Pancreas (tissue), 10 donors: ENCODE measurements at regions not wholly inside any gene's neighbourhood (a gene's known extent, or its start where the extent isn't known, plus 50 kb on each side); places are given as distances from the start of the nearest gene placed in this dataset.

ENCODE experiments used
- ATAC-seq, 4 donors: fragments of 200-7000 bp; cut with Tn5 transposase; one replicate each; pipeline versions ENCODE4 v1.8.0 to v1.9.1; 2020; ENCODE audit warnings: mild to moderate bottlenecking in 4 of 4, moderate library complexity in 4 of 4
- DNase-seq, 6 donors: peaks; one replicate each; pipeline ENCODE4 v3.0.0-alpha.2; 2020
- FAIRE-seq: peaks from 2 replicates; lab custom pipeline; 2012; peaks lifted over from hg19 to GRCh38; lab: Jason Lieb, UNC
- H3K27ac ChIP-seq, 4 donors: fragments of 200-600 bp; sonication (generic); 1 replicate in 3 of 4; 2 replicates in 1 of 4; pipeline versions ENCODE4 v1.5.0 to v1.8.0; 2020
- H3K27me3 ChIP-seq, 4 donors: fragments of 200-600 bp; one replicate each; pipeline ENCODE4 v1.8.0; 2021
- H3K36me3 ChIP-seq, 3 donors: fragments of 200-600 bp; sonication (generic) in 1 of 3; one replicate each; pipeline versions ENCODE4 v1.5.0 to v1.8.0; 2020 to 2021
- H3K4me1 ChIP-seq, 3 donors: fragments of 200-600 bp; one replicate each; pipeline ENCODE4 v1.8.0; 2021
- H3K4me3 ChIP-seq, 4 donors: fragments of 200-600 bp; sonication (generic) in 2 of 4; one replicate each; pipeline versions ENCODE4 v1.5.0 to v1.8.0; 2020 to 2021
- H3K9me3 ChIP-seq, 4 donors: fragments of 200-600 bp; one replicate each; pipeline ENCODE4 v1.8.0; 2021
- CTCF ChIP-seq, 4 donors: fragments of 200-600 bp; sonication (generic) in 3 of 4; IDR thresholded peaks; one replicate each; pipeline versions ENCODE4 v1.5.0 to v1.8.0; 2021; ENCODE audit warnings: antibody characterized with exemption in 4 of 4
- WGBS, 2 donors: extraction: QIAGEN DNeasy Blood & Tissue Kit; methylation state at CpG; one replicate each; pipeline ENCODE4 v1.1.7; 2013; 5-methylcytosine and 5-hydroxymethylcytosine counted together
- intact Hi-C, 3 donors: fragments of 100-400 bp; cut with DNase I; formaldehyde crosslinking; loops; one replicate each; pipeline versions ENCODE4 v1.11.1 to v1.14.2; 2022
- donor health status: healthy with polysubstance abuse.
- donor health status: DM: no; HTN: no; CAD: no; lungs with moderate emphysema.
- donor health status: DM: no; HTN: no; CAD: no.
- donor health status: control.
- donor health status: control.
- donor health status: Bipolar disorder and iron deficiency.
- donor health status: DM: yes; HTN: yes; CAD: no.
- donor health status: DM: no; HTN: no; CAD: no.
- donor health status: DM: no; HTN: no; CAD: no.
- donor health status: DM: yes; HTN: yes; CAD: no.

GRCh38 chr3:127351775-127352350 is 64.0 kb upstream of the PRR20G start:
- FAIRE-seq (no peak), ATAC-seq (no peak), DNase-seq (no peak)
- no peaks in the 10 kb centered on the region for H3K36me3 ChIP-seq
- 72 to 74% methylated on average over 12 of the region's 12 CpGs for WGBS, 2 donors
- TF ChIP-seq CTCF (IDR thresholded peaks at IDR 0.05): no peak
- H3K9me3 ChIP-seq: no peaks in the 10 kb centered on the region
- intact Hi-C loops: no loop called here
- H3K4me1 ChIP-seq: no peaks in the 10 kb centered on the region
- no peak overlapping the region for H3K4me3 ChIP-seq
- H3K27ac ChIP-seq: no peak overlapping the region
- H3K27me3 ChIP-seq: no peaks in the 10 kb centered on the region

- H3K27ac ChIP-seq: no peak overlapping the region
- ATAC-seq: no peak
- H3K4me1 ChIP-seq: no peaks in the 10 kb centered on the region
- no peaks in the 10 kb centered on the region for H3K9me3 ChIP-seq
- no peaks in the 10 kb centered on the region for H3K27me3 ChIP-seq
- no peak for DNase-seq
- H3K36me3 ChIP-seq: no peaks in the 10 kb centered on the region
- TF ChIP-seq CTCF (IDR thresholded peaks at IDR 0.05): no peak
- H3K4me3 ChIP-seq: no peak overlapping the region
- intact Hi-C loops: no loop called here
- no peak for FAIRE-seq
- WGBS, 2 donors: 67 to 83% methylated on average over 10 of the region's 10 CpGs
Measured at GRCh38 chr3:127351321-127351720, 63.5 kb upstream of the PRR20G start.

GRCh38 chr3:127350172-127351050 is 62.6 kb upstream of the PRR20G start:
- Histone ChIP-seq H3K27ac (no peak overlapping the region), H3K36me3 (no peaks in the 10 kb centered on the region), H3K4me3 (no peak overlapping the region), H3K27me3 (no peaks in the 10 kb centered on the region), H3K4me1 (no peaks in the 10 kb centered on the region), H3K9me3 (no peaks in the 10 kb centered on the region)
- intact Hi-C loops: no loop called here
- FAIRE-seq (no peak), ATAC-seq (no peak), DNase-seq (no peak)
- 69 to 80% methylated on average over 28 of the region's 28 CpGs for WGBS, 2 donors
- no peak for TF ChIP-seq CTCF (IDR thresholded peaks at IDR 0.05)

GRCh38 chr3:127349501-127350171 is 61.8 kb upstream of the PRR20G start:
- DNase-seq: no peak
- FAIRE-seq: no peak
- no peak for TF ChIP-seq CTCF (IDR thresholded peaks at IDR 0.05)

More at GRCh38 chr3:127349501-127350171, 61.8 kb upstream of the PRR20G start:
- ATAC-seq: no peak
- no peaks in the 10 kb centered on the region for H3K27me3 ChIP-seq
- no peaks in the 10 kb centered on the region for H3K36me3 ChIP-seq
- H3K4me1 ChIP-seq: no peaks in the 10 kb centered on the region
- WGBS, 2 donors: 67 to 79% methylated on average over 19 of the region's 19 CpGs
- H3K9me3 ChIP-seq: no peaks in the 10 kb centered on the region
- intact Hi-C loops: no loop called here
- H3K4me3 ChIP-seq: no peak overlapping the region
- no peak overlapping the region for H3K27ac ChIP-seq
